Mesendoderm (in vitro differentiated cells): ENCODE measurements at regions not wholly inside any gene's neighbourhood (a gene's known extent, or its start where the extent isn't known, plus 50 kb on each side); places are given as distances from the start of the nearest gene placed in this dataset.
A peak's percentile ranks its signal among the peaks of the same experiment; 100 is the strongest.

ENCODE experiments used
- DNase-seq: peaks from one replicate; pipeline ENCODE4 v3.0.0; 2013
- H2AK5ac ChIP-seq: 2 replicates; pipeline ENCODE4 v1.6.1; 2013; ENCODE audit warnings: low read length, inconsistent platforms
- H2BK120ac ChIP-seq: 2 replicates; pipeline ENCODE4 v1.6.1; 2013; ENCODE audit warnings: low read depth, mild to moderate bottlenecking, low read length, moderate library complexity, mixed read lengths
- H2BK15ac ChIP-seq: replicated peaks from 2 replicates; pipeline ENCODE4 v1.6.1; 2013; ENCODE audit warnings: low read depth, mild to moderate bottlenecking, moderate library complexity
- H2BK5ac ChIP-seq: 2 replicates; pipeline ENCODE4 v1.6.1; 2013; ENCODE audit warnings: low read length, inconsistent platforms
- H3K18ac ChIP-seq: 2 replicates; pipeline ENCODE4 v1.6.1; 2013; ENCODE audit warnings: mild to moderate bottlenecking, low read length, mixed read lengths
- H3K23ac ChIP-seq: one replicate; pipeline ENCODE4 v1.6.1; 2013; ENCODE audit warnings: low read length
- H3K27ac ChIP-seq: 2 replicates; pipeline ENCODE4 v1.5.1; 2013; ENCODE audit warnings: low read depth, mild to moderate bottlenecking, inconsistent platforms, low read length, moderate library complexity
- H3K27me3 ChIP-seq: 2 replicates; pipeline ENCODE4 v1.6.1; 2013; ENCODE audit warnings: low read length, control low read depth, mild to moderate bottlenecking, inconsistent platforms; ENCODE audit not compliant: insufficient read depth, poor library complexity
- H3K36me3 ChIP-seq: 2 replicates; pipeline ENCODE4 v1.6.1; 2013; ENCODE audit warnings: low read length, inconsistent platforms; ENCODE audit not compliant: control insufficient read depth, insufficient read depth
- H3K4ac ChIP-seq: one replicate; pipeline ENCODE4 v1.6.1; 2013; ENCODE audit warnings: low read depth, mild to moderate bottlenecking, low read length, moderate library complexity
- H3K4me1 ChIP-seq: 2 replicates; pipeline ENCODE4 v1.6.1; 2013; ENCODE audit warnings: low read depth, low read length, inconsistent platforms; ENCODE audit not compliant: control insufficient read depth
- H3K4me2 ChIP-seq: 2 replicates; pipeline ENCODE4 v1.6.1; 2013; ENCODE audit warnings: low read length
- H3K4me3 ChIP-seq: 2 replicates; pipeline ENCODE4 v1.5.1; 2013; ENCODE audit warnings: mild to moderate bottlenecking, low read length
- H3K56ac ChIP-seq: one replicate; pipeline ENCODE4 v1.6.1; 2013; ENCODE audit warnings: low read length
- H3K79me1 ChIP-seq: 2 replicates; pipeline ENCODE4 v1.6.1; 2013; ENCODE audit warnings: low read length, inconsistent platforms
- H3K79me2 ChIP-seq: 2 replicates; pipeline ENCODE4 v1.6.1; 2013; ENCODE audit warnings: mild to moderate bottlenecking, low read length; ENCODE audit not compliant: control insufficient read depth, insufficient read depth
- H3K9ac ChIP-seq: 2 replicates; pipeline ENCODE4 v1.6.1; 2013; ENCODE audit warnings: low read length, inconsistent platforms
- H4K5ac ChIP-seq: one replicate; pipeline ENCODE4 v1.6.1; 2013; ENCODE audit warnings: low read length
- H4K8ac ChIP-seq: one replicate; pipeline ENCODE4 v1.6.1; 2013; ENCODE audit warnings: low read depth, mild to moderate bottlenecking, control low read depth, low read length, moderate library complexity
- WGBS: extraction: QIAGEN DNeasy Blood & Tissue Kit; methylation state at CpG from one replicate; pipeline ENCODE4 v1.1.7; 2013; ENCODE audit warnings: low lambda C conversion rate, missing lambda C conversion rate; ENCODE audit not compliant: insufficient coverage; ENCODE audit errors: extremely low coverage; 5-methylcytosine and 5-hydroxymethylcytosine counted together

GRCh38 chr13:88235441-88235840 is 564.3 kb downstream of the SLITRK5 start:
- H3K4me1 ChIP-seq: no peaks in the 10 kb centered on the region
- no peak overlapping the region for H2BK120ac ChIP-seq
- H3K27me3 ChIP-seq: no peaks in the 10 kb centered on the region
- H4K5ac ChIP-seq: no peak overlapping the region
- no peak overlapping the region for H4K8ac ChIP-seq
- 100% methylated on average over 1 of the region's 2 CpGs for WGBS
- no peak overlapping the region for H3K23ac ChIP-seq
- no peak overlapping the region for H3K9ac ChIP-seq
- no peak overlapping the region for H3K4me3 ChIP-seq
- no peak overlapping the region for H3K56ac ChIP-seq
- H2BK15ac ChIP-seq: no peak overlapping the region
- no peak overlapping the region for H3K18ac ChIP-seq
- H2BK5ac ChIP-seq: no peak overlapping the region
- H3K79me1 ChIP-seq: no peaks in the 10 kb centered on the region
- no peaks in the 10 kb centered on the region for H3K79me2 ChIP-seq
- no peak overlapping the region for H2AK5ac ChIP-seq
- H3K27ac ChIP-seq: no peak overlapping the region
- no peak overlapping the region for H3K4me2 ChIP-seq
- no peak for DNase-seq
- no peaks in the 10 kb centered on the region for H3K36me3 ChIP-seq
- no peak overlapping the region for H3K4ac ChIP-seq

- Histone ChIP-seq H4K5ac (no peak overlapping the region), H3K4me2 (no peak overlapping the region), H3K27me3 (no peaks in the 10 kb centered on the region), H3K18ac (no peak overlapping the region), H3K4me3 (no peak overlapping the region), H3K79me2 (no peaks in the 10 kb centered on the region), H3K36me3 (no peaks in the 10 kb centered on the region), H3K9ac (no peak overlapping the region), H4K8ac (no peak overlapping the region), H3K4me1 (no peaks in the 10 kb centered on the region), H2BK5ac (no peak overlapping the region), H2BK15ac (no peak overlapping the region), H3K23ac (no peak overlapping the region), H2BK120ac (no peak overlapping the region), H3K56ac (no peak overlapping the region), H3K27ac (no peak overlapping the region), H3K4ac (no peak overlapping the region), H3K79me1 (no peaks in the 10 kb centered on the region), H2AK5ac (no peak overlapping the region)
- no peak for DNase-seq
These were observed 575.1 kb downstream of the SLITRK5 start for GRCh38 chr13:88246239-88246638.

- Histone ChIP-seq H3K4me3 (no peak overlapping the region), H4K8ac (no peak overlapping the region), H3K79me2 (no peaks in the 10 kb centered on the region), H3K27ac (no peak overlapping the region), H4K5ac (no peak overlapping the region), H2BK5ac (no peak overlapping the region), H3K56ac (no peak overlapping the region), H3K4ac (no peak overlapping the region), H3K18ac (no peak overlapping the region), H2BK15ac (no peak overlapping the region), H3K36me3 (no peaks in the 10 kb centered on the region), H3K4me2 (no peak overlapping the region), H3K23ac (no peak overlapping the region), H3K4me1 (no peaks in the 10 kb centered on the region), H3K9ac (no peak overlapping the region), H2AK5ac (no peak overlapping the region), H3K27me3 (no peaks in the 10 kb centered on the region), H3K79me1 (no peaks in the 10 kb centered on the region), H2BK120ac (no peak overlapping the region)
- WGBS: no CpG with 5 or more reads among the region's 4 CpGs
- peak; percentile 1 for DNase-seq
These were observed 577.2 kb downstream of the SLITRK5 start for GRCh38 chr13:88248393-88248792.

- H3K79me1 ChIP-seq: no peaks in the 10 kb centered on the region
- no peak overlapping the region for H3K4me3 ChIP-seq
- H3K23ac ChIP-seq: no peak overlapping the region
- no peak overlapping the region for H3K18ac ChIP-seq
- no peak overlapping the region for H3K4me2 ChIP-seq
- no peaks in the 10 kb centered on the region for H3K4me1 ChIP-seq
- no peak overlapping the region for H4K5ac ChIP-seq
- H3K79me2 ChIP-seq: no peaks in the 10 kb centered on the region
- no peak overlapping the region for H3K27ac ChIP-seq
- no peak overlapping the region for H2AK5ac ChIP-seq
- H3K4ac ChIP-seq: no peak overlapping the region
- no peak overlapping the region for H2BK5ac ChIP-seq
- no peak for DNase-seq
- H2BK15ac ChIP-seq: no peak overlapping the region
- WGBS: no CpG with 5 or more reads among the region's 3 CpGs
- H3K9ac ChIP-seq: no peak overlapping the region
- no peak overlapping the region for H4K8ac ChIP-seq
- H3K27me3 ChIP-seq: no peaks in the 10 kb centered on the region
- no peak overlapping the region for H3K56ac ChIP-seq
- no peak overlapping the region for H2BK120ac ChIP-seq
- H3K36me3 ChIP-seq: no peaks in the 10 kb centered on the region
These were observed 586.5 kb downstream of the SLITRK5 start for GRCh38 chr13:88257706-88258105.

GRCh38 chr13:88263808-88264207 is 592.6 kb downstream of the SLITRK5 start:
- Histone ChIP-seq H4K8ac (no peak overlapping the region), H3K23ac (no peak overlapping the region), H3K18ac (no peak overlapping the region), H3K79me1 (no peaks in the 10 kb centered on the region), H3K79me2 (no peaks in the 10 kb centered on the region), H3K56ac (no peak overlapping the region), H2BK5ac (no peak overlapping the region), H3K27me3 (no peaks in the 10 kb centered on the region), H3K9ac (no peak overlapping the region), H3K4me3 (no peak overlapping the region), H3K27ac (no peak overlapping the region), H3K4me1 (no peaks in the 10 kb centered on the region), H3K4ac (no peak overlapping the region), H2BK15ac (no peak overlapping the region), H3K36me3 (no peaks in the 10 kb centered on the region), H4K5ac (no peak overlapping the region), H2BK120ac (no peak overlapping the region), H3K4me2 (no peak overlapping the region), H2AK5ac (no peak overlapping the region)
- DNase-seq: no peak
- WGBS: no CpG with 5 or more reads among the region's 3 CpGs

GRCh38 chr13:88281841-88282240 is 610.7 kb downstream of the SLITRK5 start:
- no peaks in the 10 kb centered on the region for H3K79me1 ChIP-seq
- H3K56ac ChIP-seq: no peak overlapping the region
- no peak overlapping the region for H4K5ac ChIP-seq
- H2BK5ac ChIP-seq: no peak overlapping the region
- no peak overlapping the region for H3K9ac ChIP-seq
- H3K79me2 ChIP-seq: no peaks in the 10 kb centered on the region
- no peak overlapping the region for H3K4me3 ChIP-seq
- no peak overlapping the region for H2AK5ac ChIP-seq
- no peak overlapping the region for H3K18ac ChIP-seq
- H3K4me1 ChIP-seq: no peaks in the 10 kb centered on the region
- WGBS: no CpG with 5 or more reads among the region's 3 CpGs
- no peak overlapping the region for H2BK120ac ChIP-seq
- no peaks in the 10 kb centered on the region for H3K27me3 ChIP-seq
- no peak overlapping the region for H2BK15ac ChIP-seq
- no peak overlapping the region for H3K27ac ChIP-seq
- DNase-seq: no peak
- no peak overlapping the region for H3K23ac ChIP-seq
- no peaks in the 10 kb centered on the region for H3K36me3 ChIP-seq
- H4K8ac ChIP-seq: no peak overlapping the region
- H3K4me2 ChIP-seq: no peak overlapping the region
- H3K4ac ChIP-seq: no peak overlapping the region
